ENCODE measurements at regions not wholly inside any gene's neighbourhood (a gene's known extent, or its start where the extent isn't known, plus 50 kb on each side); places are given as distances from the start of the nearest gene placed in this dataset.

DNA sequence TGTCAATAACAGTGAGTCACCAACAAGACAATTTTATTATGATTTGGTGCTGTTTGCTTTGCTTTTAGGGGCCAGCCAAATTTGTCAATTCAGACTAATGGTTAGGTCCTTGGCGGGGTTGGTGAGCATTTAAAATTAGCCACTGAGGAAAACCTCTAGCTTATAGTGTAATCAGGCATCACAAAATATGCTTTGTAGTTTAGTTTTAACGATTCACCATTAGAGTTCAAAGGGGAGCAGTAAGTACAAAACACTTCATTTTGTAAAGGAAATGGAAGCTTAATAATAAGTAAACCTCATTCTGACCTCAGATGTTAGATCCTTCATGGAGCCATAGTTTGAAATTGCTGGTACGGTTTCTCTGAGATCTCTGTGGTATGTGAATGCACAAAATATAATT, 218.4 kb upstream of the GOLIM4 start:
- Histone ChIP-seq H3K36me3 (ENCODE audit: insufficient read depth, low read length) (no peaks in the 10 kb centered on the region), H3K4me2 (ENCODE audit: low read length) (no peak overlapping the region), H3K9me3 (replicated peaks; ENCODE audit: low read length) (no peaks in the 10 kb centered on the region), H3K9ac (ENCODE audit: low read depth, low read length) (no peak overlapping the region), H3K4me3 (ENCODE audit: low read length) (no peak overlapping the region), H3K4me1 (ENCODE audit: control insufficient read depth, insufficient read depth, low read length) (no peaks in the 10 kb centered on the region), H3K27me3 (ENCODE audit: control insufficient read depth, insufficient read depth, low read length) (no peaks in the 10 kb centered on the region)

DNA sequence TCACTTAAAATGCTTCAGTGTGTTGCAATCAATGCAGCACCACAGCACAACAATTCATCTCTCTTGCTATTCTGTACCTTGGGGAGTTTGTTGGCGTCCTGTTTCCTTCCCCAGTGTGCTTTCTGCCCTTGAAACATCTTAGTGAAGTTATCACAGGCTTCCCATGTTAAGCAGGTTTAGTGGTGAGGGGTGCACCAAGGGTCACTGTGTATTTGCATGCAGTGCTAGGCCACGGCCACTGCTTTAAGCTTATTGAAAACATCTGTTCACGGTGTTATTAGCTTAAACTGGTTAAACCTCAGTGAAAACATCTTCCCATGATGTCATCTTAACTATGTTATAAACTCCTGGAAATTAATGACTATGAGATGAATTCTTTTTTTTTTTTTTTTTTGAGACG, 217.3 kb upstream of the GOLIM4 start:
- no peaks in the 10 kb centered on the region for H3K4me1 ChIP-seq (ENCODE audit: control insufficient read depth, insufficient read depth, low read length)
- no peak overlapping the region for H3K9ac ChIP-seq (ENCODE audit: low read depth, low read length)
- H3K27me3 ChIP-seq (ENCODE audit: control insufficient read depth, insufficient read depth, low read length) = no peaks in the 10 kb centered on the region
- H3K9me3 ChIP-seq (replicated peaks; ENCODE audit: low read length) = no peaks in the 10 kb centered on the region
- H3K36me3 ChIP-seq (ENCODE audit: insufficient read depth, low read length) = no peaks in the 10 kb centered on the region
- H3K4me2 ChIP-seq (ENCODE audit: low read length) = no peak overlapping the region
- no peak overlapping the region for H3K4me3 ChIP-seq (ENCODE audit: low read length)

DNA sequence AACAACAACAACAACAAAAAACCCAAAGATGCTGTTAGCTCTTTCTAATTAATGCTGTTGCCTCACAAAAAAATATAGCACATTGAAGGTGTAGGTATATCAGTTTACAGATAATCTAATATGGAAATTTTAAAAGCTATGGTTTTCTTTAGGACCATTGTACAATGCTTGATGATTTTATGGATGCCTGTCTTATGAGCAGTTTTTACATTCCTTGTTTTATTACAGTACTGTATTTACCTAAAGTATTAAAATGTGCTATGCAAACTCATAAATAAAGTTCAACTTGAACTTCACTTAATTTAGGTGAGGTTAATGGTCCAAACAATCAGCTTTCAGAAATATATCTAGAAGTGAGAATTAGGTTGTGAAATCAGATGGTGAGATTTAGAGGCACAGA, 212.2 kb upstream of the GOLIM4 start:
- H3K36me3 ChIP-seq (ENCODE audit: insufficient read depth, low read length) = no peaks in the 10 kb centered on the region
- no peak overlapping the region for H3K4me2 ChIP-seq (ENCODE audit: low read length)
- H3K4me1 ChIP-seq (ENCODE audit: control insufficient read depth, insufficient read depth, low read length) = no peaks in the 10 kb centered on the region
- no peak overlapping the region for H3K9ac ChIP-seq (ENCODE audit: low read depth, low read length)
- no peaks in the 10 kb centered on the region for H3K9me3 ChIP-seq (replicated peaks; ENCODE audit: low read length)
- no peaks in the 10 kb centered on the region for H3K27me3 ChIP-seq (ENCODE audit: control insufficient read depth, insufficient read depth, low read length)
- H3K4me3 ChIP-seq (ENCODE audit: low read length) = no peak overlapping the region

DNA sequence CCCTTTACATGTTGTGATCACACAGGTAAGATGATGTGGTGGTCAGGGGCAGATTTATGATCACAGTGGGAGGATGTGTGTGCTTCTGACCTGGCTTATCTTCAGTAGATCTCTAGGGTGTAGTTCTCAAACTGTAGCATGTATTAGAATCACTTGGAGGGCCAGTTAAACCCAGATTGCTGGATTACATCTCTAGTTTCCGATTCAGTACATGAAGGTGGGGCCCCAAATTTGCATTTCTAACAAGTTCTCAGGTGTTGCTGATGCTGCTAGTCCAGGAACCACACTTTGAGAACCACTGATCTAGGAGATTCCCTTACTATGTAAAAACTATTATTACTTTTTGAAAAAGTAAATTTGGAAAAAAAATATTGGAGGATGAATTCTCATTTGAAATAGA, 199.3 kb upstream of the GOLIM4 start:
- Histone ChIP-seq H3K4me1 (ENCODE audit: control insufficient read depth, insufficient read depth, low read length) (no peaks in the 10 kb centered on the region), H3K4me3 (ENCODE audit: low read length) (no peak overlapping the region), H3K9ac (ENCODE audit: low read depth, low read length) (no peak overlapping the region), H3K4me2 (ENCODE audit: low read length) (no peak overlapping the region), H3K27me3 (ENCODE audit: control insufficient read depth, insufficient read depth, low read length) (no peaks in the 10 kb centered on the region), H3K9me3 (replicated peaks; ENCODE audit: low read length) (no peaks in the 10 kb centered on the region), H3K36me3 (ENCODE audit: insufficient read depth, low read length) (no peaks in the 10 kb centered on the region)

DNA sequence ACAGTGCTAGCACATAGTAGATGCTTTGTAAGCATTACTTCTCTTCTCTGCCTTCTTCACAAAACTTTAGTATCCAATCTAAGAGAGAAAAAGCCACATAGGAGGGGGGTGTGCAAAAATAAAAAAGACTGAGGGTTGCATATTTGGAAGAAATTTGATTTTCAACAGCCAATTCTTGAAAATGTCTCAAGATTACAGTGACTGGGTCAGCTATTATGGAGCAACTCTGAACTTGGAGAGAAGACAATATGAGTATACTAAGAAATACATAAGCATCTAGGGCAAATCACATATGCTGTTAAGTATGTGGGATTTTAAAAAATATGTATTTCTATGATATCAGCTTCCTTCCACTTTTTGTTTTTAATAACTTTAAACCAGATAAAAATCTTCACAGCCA, 196.6 kb upstream of the GOLIM4 start:
- H3K36me3 ChIP-seq (ENCODE audit: insufficient read depth, low read length) = no peaks in the 10 kb centered on the region
- H3K9me3 ChIP-seq (replicated peaks; ENCODE audit: low read length) = no peaks in the 10 kb centered on the region
- no peak overlapping the region for H3K9ac ChIP-seq (ENCODE audit: low read depth, low read length)
- H3K4me1 ChIP-seq (ENCODE audit: control insufficient read depth, insufficient read depth, low read length) = no peaks in the 10 kb centered on the region
- H3K27me3 ChIP-seq (ENCODE audit: control insufficient read depth, insufficient read depth, low read length) = no peaks in the 10 kb centered on the region
- H3K4me3 ChIP-seq (ENCODE audit: low read length) = no peak overlapping the region
- H3K4me2 ChIP-seq (ENCODE audit: low read length) = no peak overlapping the region

DNA sequence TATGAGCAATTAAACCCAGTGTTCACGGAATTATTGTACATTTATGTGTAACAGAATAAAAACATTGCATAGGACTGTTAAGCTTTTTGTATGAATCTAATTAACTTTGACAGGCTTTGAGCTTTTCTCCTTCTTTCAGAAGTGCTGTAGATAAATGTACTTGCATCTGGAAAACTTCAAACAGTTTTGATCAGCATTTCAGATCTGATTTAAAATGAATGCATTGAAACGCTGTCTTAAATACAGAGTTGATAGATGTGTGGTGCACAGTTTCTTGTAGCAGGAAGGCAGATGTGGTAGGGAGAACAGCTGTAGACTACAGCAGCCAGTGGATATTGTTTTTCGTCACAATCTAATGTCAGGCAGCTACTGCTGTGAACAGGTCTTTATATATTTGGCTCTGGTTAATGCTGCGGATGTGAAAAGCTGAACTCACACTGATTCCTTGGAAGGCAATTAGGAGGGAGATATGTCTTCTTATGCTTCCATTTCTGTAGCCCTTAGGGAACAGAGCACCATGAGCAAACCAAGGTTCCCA, 193.8 kb upstream of the GOLIM4 start:
- H3K27me3 ChIP-seq (ENCODE audit: control insufficient read depth, insufficient read depth, low read length) = no peaks in the 10 kb centered on the region
- H3K9me3 ChIP-seq (replicated peaks; ENCODE audit: low read length) = no peaks in the 10 kb centered on the region
- H3K4me2 ChIP-seq (ENCODE audit: low read length) = no peak overlapping the region
- H3K4me1 ChIP-seq (ENCODE audit: control insufficient read depth, insufficient read depth, low read length) = no peaks in the 10 kb centered on the region
- H3K4me3 ChIP-seq (ENCODE audit: low read length) = no peak overlapping the region
- no peaks in the 10 kb centered on the region for H3K36me3 ChIP-seq (ENCODE audit: insufficient read depth, low read length)
- H3K9ac ChIP-seq (ENCODE audit: low read depth, low read length) = no peak overlapping the region

DNA sequence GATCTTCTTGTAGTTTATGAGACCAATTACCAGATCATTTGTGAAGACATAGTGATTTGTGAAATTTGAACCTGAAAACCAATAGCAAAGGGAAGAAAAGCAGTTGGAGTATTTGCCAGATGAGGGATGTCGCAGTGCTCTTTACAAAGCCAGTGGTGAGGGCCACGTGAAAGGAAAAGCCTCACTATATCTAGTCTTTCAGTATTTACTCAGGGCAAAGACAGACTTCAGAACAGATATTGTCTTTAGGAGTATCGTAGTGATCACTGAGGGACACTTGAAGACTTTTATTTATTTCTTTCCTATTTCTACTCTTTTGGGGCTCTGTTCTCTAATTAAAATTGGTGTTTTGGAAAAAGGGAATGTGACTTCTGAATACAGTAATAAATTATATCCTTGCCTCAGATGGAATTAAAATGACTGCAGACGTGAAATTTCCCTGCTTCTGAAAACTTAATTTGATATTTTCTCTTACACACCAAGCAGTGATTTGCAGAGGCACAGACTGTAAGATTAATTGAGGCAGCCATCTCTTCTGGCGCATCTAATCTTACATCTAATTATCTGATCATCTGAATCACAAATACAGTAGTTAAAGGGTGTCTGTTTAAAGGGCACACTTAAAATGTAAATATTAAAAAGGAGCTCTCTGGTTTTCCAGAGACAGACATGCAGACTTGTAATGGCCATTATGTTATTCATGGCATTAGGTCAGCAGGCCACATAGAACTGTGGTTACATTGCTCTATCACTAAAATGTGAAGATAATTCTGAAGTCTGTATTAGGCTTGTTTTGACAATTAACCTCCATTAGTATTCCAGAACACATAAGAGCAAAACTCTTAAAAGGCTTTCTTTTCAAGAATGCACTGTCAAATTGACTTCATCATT, 193.0 kb upstream of the GOLIM4 start:
- H3K9ac ChIP-seq (ENCODE audit: low read depth, low read length) = no peak overlapping the region
- H3K4me3 ChIP-seq (ENCODE audit: low read length) = no peak overlapping the region
- H3K9me3 ChIP-seq (replicated peaks; ENCODE audit: low read length) = no peaks in the 10 kb centered on the region
- no peaks in the 10 kb centered on the region for H3K36me3 ChIP-seq (ENCODE audit: insufficient read depth, low read length)
- H3K27me3 ChIP-seq (ENCODE audit: control insufficient read depth, insufficient read depth, low read length) = no peaks in the 10 kb centered on the region
- H3K4me1 ChIP-seq (ENCODE audit: control insufficient read depth, insufficient read depth, low read length) = no peaks in the 10 kb centered on the region
- H3K4me2 ChIP-seq (ENCODE audit: low read length) = no peak overlapping the region

DNA sequence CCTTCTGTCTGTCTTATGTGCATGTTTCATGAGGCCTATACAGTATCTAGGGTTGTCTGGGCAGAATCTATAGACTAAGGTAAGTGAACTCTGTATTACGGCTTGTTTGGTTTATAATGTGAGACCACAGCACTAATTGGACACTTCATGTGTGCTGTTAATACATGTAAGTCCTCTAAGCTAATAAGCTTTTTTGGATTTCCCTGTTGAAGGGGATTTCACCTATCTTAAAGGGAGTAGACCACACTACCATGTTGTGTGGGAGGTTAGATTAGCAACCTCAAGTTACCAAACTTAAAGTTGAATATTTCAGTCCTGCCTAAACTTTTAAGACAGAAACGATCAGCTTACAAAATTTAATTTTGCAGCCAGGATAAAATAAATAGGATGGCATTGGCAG, 189.8 kb upstream of the GOLIM4 start:
- Histone ChIP-seq H3K36me3 (ENCODE audit: insufficient read depth, low read length) (no peaks in the 10 kb centered on the region), H3K4me3 (ENCODE audit: low read length) (no peak overlapping the region), H3K27me3 (ENCODE audit: control insufficient read depth, insufficient read depth, low read length) (no peaks in the 10 kb centered on the region), H3K4me1 (ENCODE audit: control insufficient read depth, insufficient read depth, low read length) (no peaks in the 10 kb centered on the region), H3K4me2 (ENCODE audit: low read length) (no peak overlapping the region), H3K9me3 (replicated peaks; ENCODE audit: low read length) (no peaks in the 10 kb centered on the region), H3K9ac (ENCODE audit: low read depth, low read length) (no peak overlapping the region)

DNA sequence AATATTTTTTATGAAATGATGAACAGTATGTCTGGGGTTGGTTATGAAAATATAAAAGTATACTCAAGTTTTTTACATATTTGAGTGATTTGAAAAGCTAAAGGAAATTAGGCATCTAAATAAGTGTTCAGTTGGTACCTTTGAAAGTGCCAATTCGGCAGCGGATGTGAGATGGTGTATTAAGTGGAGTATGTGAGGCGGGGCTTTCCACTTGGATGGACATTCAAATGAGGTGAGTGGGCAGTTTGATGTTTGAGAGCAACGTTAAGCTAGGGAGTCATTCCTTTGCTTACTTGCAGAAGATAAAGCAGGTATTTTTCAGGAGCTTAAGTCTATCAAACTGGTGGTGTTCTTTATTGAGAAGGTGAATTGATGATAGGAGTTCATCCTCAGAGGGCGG, 189.0 kb upstream of the GOLIM4 start:
- Histone ChIP-seq H3K4me2 (ENCODE audit: low read length) (no peak overlapping the region), H3K4me1 (ENCODE audit: control insufficient read depth, insufficient read depth, low read length) (no peaks in the 10 kb centered on the region), H3K4me3 (ENCODE audit: low read length) (no peak overlapping the region), H3K9me3 (replicated peaks; ENCODE audit: low read length) (no peaks in the 10 kb centered on the region), H3K9ac (ENCODE audit: low read depth, low read length) (no peak overlapping the region), H3K36me3 (ENCODE audit: insufficient read depth, low read length) (no peaks in the 10 kb centered on the region), H3K27me3 (ENCODE audit: control insufficient read depth, insufficient read depth, low read length) (no peaks in the 10 kb centered on the region)

DNA sequence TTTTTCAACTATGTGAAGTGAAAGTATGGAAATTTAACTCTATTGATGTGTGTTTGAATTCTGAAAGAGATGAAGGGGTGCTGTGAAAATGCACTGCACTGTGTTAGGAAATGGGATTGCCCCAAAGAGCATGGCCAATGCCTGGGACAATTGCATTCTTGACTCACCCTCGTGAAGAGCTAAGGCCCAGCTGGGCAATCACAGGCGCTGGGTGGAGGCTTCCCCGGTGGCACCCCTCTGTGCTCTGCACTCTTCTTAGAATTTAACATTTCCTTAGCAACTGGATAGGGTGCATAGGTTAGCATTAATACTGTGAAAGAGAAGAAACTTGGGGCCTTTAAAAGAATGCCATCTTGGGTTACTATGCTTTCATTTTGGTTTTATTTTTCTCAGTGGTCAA, 179.9 kb upstream of the GOLIM4 start:
- no peak overlapping the region for H3K4me3 ChIP-seq (ENCODE audit: low read length)
- no peaks in the 10 kb centered on the region for H3K36me3 ChIP-seq (ENCODE audit: insufficient read depth, low read length)
- no peak overlapping the region for H3K4me2 ChIP-seq (ENCODE audit: low read length)
- H3K9ac ChIP-seq (ENCODE audit: low read depth, low read length) = no peak overlapping the region
- no peaks in the 10 kb centered on the region for H3K27me3 ChIP-seq (ENCODE audit: control insufficient read depth, insufficient read depth, low read length)
- H3K9me3 ChIP-seq (replicated peaks; ENCODE audit: low read length) = no peaks in the 10 kb centered on the region
- H3K4me1 ChIP-seq (ENCODE audit: control insufficient read depth, insufficient read depth, low read length) = no peaks in the 10 kb centered on the region

DNA sequence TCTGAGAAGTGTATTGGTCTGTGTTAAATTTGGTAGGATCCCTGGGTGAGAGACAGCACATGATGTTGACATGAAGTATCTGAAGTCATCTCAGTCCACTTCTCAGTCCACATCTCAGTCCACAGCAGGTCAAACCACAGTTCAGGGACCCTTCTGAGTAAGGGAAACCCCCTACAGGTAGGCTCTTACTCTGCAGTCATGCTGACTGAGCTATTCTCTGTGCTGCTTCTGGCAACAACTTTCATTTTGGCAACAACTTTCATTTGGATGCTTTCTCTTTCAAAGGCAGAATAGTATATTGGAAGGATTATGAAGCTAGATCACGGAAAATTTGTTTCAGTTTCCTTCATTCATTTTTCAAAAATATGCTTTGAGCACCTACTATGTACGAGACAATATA, 178.2 kb upstream of the GOLIM4 start:
- no peak overlapping the region for H3K4me2 ChIP-seq (ENCODE audit: low read length)
- no peaks in the 10 kb centered on the region for H3K4me1 ChIP-seq (ENCODE audit: control insufficient read depth, insufficient read depth, low read length)
- H3K4me3 ChIP-seq (ENCODE audit: low read length) = no peak overlapping the region
- no peaks in the 10 kb centered on the region for H3K36me3 ChIP-seq (ENCODE audit: insufficient read depth, low read length)
- no peaks in the 10 kb centered on the region for H3K9me3 ChIP-seq (replicated peaks; ENCODE audit: low read length)
- H3K9ac ChIP-seq (ENCODE audit: low read depth, low read length) = no peak overlapping the region
- no peaks in the 10 kb centered on the region for H3K27me3 ChIP-seq (ENCODE audit: control insufficient read depth, insufficient read depth, low read length)

DNA sequence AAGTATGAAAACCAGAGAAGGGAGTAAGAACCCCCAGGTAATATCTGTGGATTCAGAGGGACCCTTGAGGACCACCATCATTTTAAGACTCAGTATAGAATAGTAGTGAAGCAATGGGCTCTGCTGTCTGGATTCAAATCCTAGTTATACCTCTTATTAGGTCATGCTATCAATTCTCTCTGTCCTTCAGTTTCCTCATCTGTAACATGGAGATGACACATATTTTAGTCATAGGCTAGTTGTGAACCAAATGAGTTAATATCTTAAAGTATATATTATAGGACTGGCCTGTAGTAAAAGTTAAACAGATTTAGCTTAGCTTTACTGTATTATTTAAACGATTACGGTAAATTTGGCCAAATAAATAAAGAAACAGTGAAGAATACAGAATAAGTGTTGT, 177.3 kb upstream of the GOLIM4 start:
- no peaks in the 10 kb centered on the region for H3K36me3 ChIP-seq (ENCODE audit: insufficient read depth, low read length)
- H3K9me3 ChIP-seq (replicated peaks; ENCODE audit: low read length) = no peaks in the 10 kb centered on the region
- no peak overlapping the region for H3K4me3 ChIP-seq (ENCODE audit: low read length)
- H3K4me2 ChIP-seq (ENCODE audit: low read length) = no peak overlapping the region
- no peaks in the 10 kb centered on the region for H3K27me3 ChIP-seq (ENCODE audit: control insufficient read depth, insufficient read depth, low read length)
- no peak overlapping the region for H3K9ac ChIP-seq (ENCODE audit: low read depth, low read length)
- no peaks in the 10 kb centered on the region for H3K4me1 ChIP-seq (ENCODE audit: control insufficient read depth, insufficient read depth, low read length)

All from skeletal muscle satellite cell (primary cell).